GM23248 (cell line): ENCODE measurements at regions not wholly inside any gene's neighbourhood (a gene's known extent, or its start where the extent isn't known, plus 50 kb on each side); places are given as distances from the start of the nearest gene placed in this dataset.

ENCODE experiments used
- EZH2 ChIP-seq: fragments of 200-600 bp; sonication (generic); IDR thresholded peaks from 2 replicates; pipeline ENCODE4 v1.6.1; 2018; ENCODE audit warnings: antibody characterized with exemption, mild to moderate bottlenecking; ENCODE audit not compliant: insufficient read depth, poor library complexity, severe bottlenecking
- EZH2phosphoT487 ChIP-seq: fragments of 200-600 bp; sonication (generic); IDR thresholded peaks from 2 replicates; pipeline ENCODE4 v1.6.1; 2018; ENCODE audit warnings: antibody characterized with exemption, moderate library complexity, mild to moderate bottlenecking, low read depth; ENCODE audit not compliant: insufficient read depth

GRCh38 chr4:106584337-106584989, 215.9 kb upstream of the GIMD1 start:
- no peak for TF ChIP-seq EZH2phosphoT487
- no peak for TF ChIP-seq EZH2
